Panc1 (cell line): ENCODE measurements at regions not wholly inside any gene's neighbourhood (a gene's known extent, or its start where the extent isn't known, plus 50 kb on each side); places are given as distances from the start of the nearest gene placed in this dataset.

Source experiments
- ATAC-seq: fragments of 200-7000 bp; cut with Tn5 transposase; 2 replicates; pipeline ENCODE4 v1.9.1; 2020; ENCODE audit warnings: mild to moderate bottlenecking, moderate library complexity
- BruUV-seq: library from RNA; stranded (reverse); fragments of 400-500 nt; replicated peaks from 2 replicates; lab custom pipeline; 2021; lab: Mats Ljungman, UMichigan
- CTCF ChIA-PET: fragments of 300-600 bp; sonication (Branson Sonifier 250); formaldehyde crosslinking; loops from one replicate; lab custom pipeline; 2022; ENCODE audit warnings: antibody characterized with exemption; lab: Charles Lee
- POLR2A ChIA-PET: fragments of 300-600 bp; sonication (Branson Sonifier 250); formaldehyde crosslinking; loops from one replicate; lab custom pipeline; 2022; ENCODE audit warnings: antibody characterized with exemption; lab: Charles Lee
- DNase-seq: peaks from one replicate; pipeline ENCODE4 v3.0.0-alpha.2; 2010; ENCODE audit warnings: low read depth, low spot score
- H3K27ac ChIP-seq: 2 replicates; pipeline ENCODE4 v1.5.1; 2011; ENCODE audit warnings: mild to moderate bottlenecking, low read length, inconsistent platforms
- H3K27me3 ChIP-seq: fragments of 200-500 bp; sonication (Bioruptor generic); 2 replicates; pipeline ENCODE4 v1.6.0; 2014; ENCODE audit warnings: low read length, inconsistent platforms; ENCODE audit not compliant: control insufficient read depth, insufficient read depth
- H3K36me3 ChIP-seq: fragments of 200-500 bp; sonication (Bioruptor generic); 2 replicates; pipeline ENCODE4 v1.5.1; 2014; ENCODE audit warnings: inconsistent platforms, mild to moderate bottlenecking, low read length, moderate library complexity; ENCODE audit not compliant: control insufficient read depth, insufficient read depth
- H3K4me1 ChIP-seq: 2 replicates; pipeline ENCODE4 v1.5.1; 2011; ENCODE audit warnings: inconsistent platforms, mild to moderate bottlenecking, low read length, moderate library complexity; ENCODE audit not compliant: control insufficient read depth, insufficient read depth
- H3K4me3 ChIP-seq, 2 experiments: 2 replicates each; pipeline ENCODE4 v1.5.1; 2011 to 2012; ENCODE audit warnings: low read depth in 2 of 2, low read length in 2 of 2, mild to moderate bottlenecking in 2 of 2, inconsistent platforms in 1 of 2, moderate library complexity in 1 of 2
- H3K9me3 ChIP-seq: fragments of 200-500 bp; sonication (Bioruptor generic); 2 replicates; pipeline ENCODE4 v1.5.1; 2014; ENCODE audit warnings: low read depth, mild to moderate bottlenecking, inconsistent platforms, low read length, moderate library complexity; ENCODE audit not compliant: control insufficient read depth, insufficient read depth
- POLR2AphosphoS5 ChIP-seq: IDR thresholded peaks from 2 replicates; pipeline ENCODE4 v1.6.1; 2012; ENCODE audit warnings: mild to moderate bottlenecking, low read depth, low read length, moderate library complexity
- SIN3A ChIP-seq: IDR thresholded peaks from 2 replicates; pipeline ENCODE4 v1.6.1; 2012; ENCODE audit warnings: low read depth, mild to moderate bottlenecking, low read length, moderate library complexity, borderline replicate concordance; ENCODE audit not compliant: insufficient read depth
- TCF7L2 ChIP-seq: IDR thresholded peaks from 2 replicates; pipeline ENCODE4 v1.6.1; 2011; ENCODE audit warnings: mild to moderate bottlenecking, low read depth, low read length, inconsistent platforms
- in situ Hi-C: cut with HindIII; loops from 2 replicates; pipeline ENCODE4 v1.10.0; 2016; ENCODE audit warnings: low sequenced_read_pairs, low pct_unique_long_range_greater_than_20kb
- intact Hi-C: fragments of 100-400 bp; cut with micrococcal nuclease; formaldehyde crosslinking; loops from one replicate; pipeline ENCODE4 v1.10.0; 2022; ENCODE audit not compliant: unreplicated experiment
- TF ChIP-seq, protein P1 (sequence below): fragments of 450-650 bp; IDR thresholded peaks from 2 replicates; pipeline ENCODE4 v1.5.1; 2017; ENCODE audit warnings: mild to moderate bottlenecking
- TF ChIP-seq, protein P2 (sequence below), 2 experiments: IDR thresholded peaks; 2 replicates each; pipeline ENCODE4 v1.6.1; 2011 to 2012; ENCODE audit warnings: low read depth in 2 of 2, control low read depth in 1 of 2, low read length in 1 of 2, mild to moderate bottlenecking in 1 of 2, moderate library complexity in 1 of 2; ENCODE audit not compliant: insufficient read depth in 1 of 2

DNA sequence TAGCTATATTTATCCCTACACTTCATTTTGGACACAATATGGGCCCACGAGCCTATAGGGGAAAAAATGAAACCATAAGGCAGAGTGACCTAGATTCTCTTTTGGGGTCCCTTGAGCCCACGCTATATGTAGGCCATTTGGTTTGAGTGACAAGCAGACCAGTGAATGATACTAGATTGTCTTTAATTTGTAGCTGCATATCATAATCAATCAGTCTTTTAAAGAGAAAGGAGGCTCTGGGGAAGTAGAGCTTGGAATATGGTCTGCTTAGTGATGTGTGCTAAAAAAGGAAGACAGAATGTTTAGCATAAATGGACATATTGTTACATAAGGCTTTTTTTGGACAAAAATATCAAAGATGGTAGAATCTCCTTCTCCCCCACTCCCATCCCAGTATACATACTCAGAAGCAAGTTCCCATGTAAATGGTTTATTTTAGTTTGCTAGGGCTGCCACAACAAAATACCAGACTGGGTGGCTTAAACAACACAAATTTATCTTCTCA is 140.8 kb downstream of the CAPZA3 start:
- in situ Hi-C loops = no loop called here

DNA sequence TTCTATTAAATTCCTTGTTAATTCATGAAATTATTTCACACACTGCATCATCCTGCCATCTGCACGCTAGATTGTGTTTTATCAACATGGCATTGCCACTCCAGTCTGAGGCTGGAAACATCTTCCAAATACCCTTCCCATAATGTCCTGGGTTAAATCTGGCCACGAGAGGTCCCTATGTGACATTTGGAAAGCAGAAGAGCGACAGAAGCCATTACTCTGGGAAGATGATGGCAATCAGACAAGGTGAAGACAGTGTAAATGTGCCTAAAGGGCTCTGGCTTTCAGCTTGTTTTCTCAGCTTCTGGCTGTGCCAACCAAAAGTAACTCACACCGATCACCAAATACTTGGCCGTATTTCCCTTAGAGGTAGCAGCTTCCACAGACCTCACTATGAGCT is 144.8 kb downstream of the CAPZA3 start:
- ATAC-seq (no peak), DNase-seq (no peak)
- H3K4me1 ChIP-seq = no peaks in the 10 kb centered on the region
- no peaks in the 10 kb centered on the region for H3K36me3 ChIP-seq
- no peak for TF ChIP-seq POLR2AphosphoS5
- TF ChIP-seq, protein P1, sequence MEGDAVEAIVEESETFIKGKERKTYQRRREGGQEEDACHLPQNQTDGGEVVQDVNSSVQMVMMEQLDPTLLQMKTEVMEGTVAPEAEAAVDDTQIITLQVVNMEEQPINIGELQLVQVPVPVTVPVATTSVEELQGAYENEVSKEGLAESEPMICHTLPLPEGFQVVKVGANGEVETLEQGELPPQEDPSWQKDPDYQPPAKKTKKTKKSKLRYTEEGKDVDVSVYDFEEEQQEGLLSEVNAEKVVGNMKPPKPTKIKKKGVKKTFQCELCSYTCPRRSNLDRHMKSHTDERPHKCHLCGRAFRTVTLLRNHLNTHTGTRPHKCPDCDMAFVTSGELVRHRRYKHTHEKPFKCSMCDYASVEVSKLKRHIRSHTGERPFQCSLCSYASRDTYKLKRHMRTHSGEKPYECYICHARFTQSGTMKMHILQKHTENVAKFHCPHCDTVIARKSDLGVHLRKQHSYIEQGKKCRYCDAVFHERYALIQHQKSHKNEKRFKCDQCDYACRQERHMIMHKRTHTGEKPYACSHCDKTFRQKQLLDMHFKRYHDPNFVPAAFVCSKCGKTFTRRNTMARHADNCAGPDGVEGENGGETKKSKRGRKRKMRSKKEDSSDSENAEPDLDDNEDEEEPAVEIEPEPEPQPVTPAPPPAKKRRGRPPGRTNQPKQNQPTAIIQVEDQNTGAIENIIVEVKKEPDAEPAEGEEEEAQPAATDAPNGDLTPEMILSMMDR = no peak
- TF ChIP-seq TCF7L2 = no peak
- TF ChIP-seq SIN3A = no peak
- TF ChIP-seq, protein P2, sequence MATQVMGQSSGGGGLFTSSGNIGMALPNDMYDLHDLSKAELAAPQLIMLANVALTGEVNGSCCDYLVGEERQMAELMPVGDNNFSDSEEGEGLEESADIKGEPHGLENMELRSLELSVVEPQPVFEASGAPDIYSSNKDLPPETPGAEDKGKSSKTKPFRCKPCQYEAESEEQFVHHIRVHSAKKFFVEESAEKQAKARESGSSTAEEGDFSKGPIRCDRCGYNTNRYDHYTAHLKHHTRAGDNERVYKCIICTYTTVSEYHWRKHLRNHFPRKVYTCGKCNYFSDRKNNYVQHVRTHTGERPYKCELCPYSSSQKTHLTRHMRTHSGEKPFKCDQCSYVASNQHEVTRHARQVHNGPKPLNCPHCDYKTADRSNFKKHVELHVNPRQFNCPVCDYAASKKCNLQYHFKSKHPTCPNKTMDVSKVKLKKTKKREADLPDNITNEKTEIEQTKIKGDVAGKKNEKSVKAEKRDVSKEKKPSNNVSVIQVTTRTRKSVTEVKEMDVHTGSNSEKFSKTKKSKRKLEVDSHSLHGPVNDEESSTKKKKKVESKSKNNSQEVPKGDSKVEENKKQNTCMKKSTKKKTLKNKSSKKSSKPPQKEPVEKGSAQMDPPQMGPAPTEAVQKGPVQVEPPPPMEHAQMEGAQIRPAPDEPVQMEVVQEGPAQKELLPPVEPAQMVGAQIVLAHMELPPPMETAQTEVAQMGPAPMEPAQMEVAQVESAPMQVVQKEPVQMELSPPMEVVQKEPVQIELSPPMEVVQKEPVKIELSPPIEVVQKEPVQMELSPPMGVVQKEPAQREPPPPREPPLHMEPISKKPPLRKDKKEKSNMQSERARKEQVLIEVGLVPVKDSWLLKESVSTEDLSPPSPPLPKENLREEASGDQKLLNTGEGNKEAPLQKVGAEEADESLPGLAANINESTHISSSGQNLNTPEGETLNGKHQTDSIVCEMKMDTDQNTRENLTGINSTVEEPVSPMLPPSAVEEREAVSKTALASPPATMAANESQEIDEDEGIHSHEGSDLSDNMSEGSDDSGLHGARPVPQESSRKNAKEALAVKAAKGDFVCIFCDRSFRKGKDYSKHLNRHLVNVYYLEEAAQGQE (IDR thresholded peaks at IDR 0.05; ENCODE audit: insufficient read depth in 1 of 2, low read depth in 2 of 2, low read length in 1 of 2) = no peak
- ChIA-PET CTCF (no interaction called here), POLR2A (no interaction called here)
- in situ Hi-C loops (no loop called here), intact Hi-C loops (no loop called here)
- H3K9me3 ChIP-seq = no peaks in the 10 kb centered on the region
- no peak overlapping the region for H3K27ac ChIP-seq
- BruUV-seq = no TSS peak
- no peaks in the 10 kb centered on the region for H3K27me3 ChIP-seq
- no peak overlapping the region for H3K4me3 ChIP-seq

More for the DNA sequence above, 140.8 kb downstream of the CAPZA3 start:
- no TSS peak for BruUV-seq
- Histone ChIP-seq H3K9me3 (no peaks in the 10 kb centered on the region), H3K27me3 (no peaks in the 10 kb centered on the region), H3K4me1 (no peaks in the 10 kb centered on the region), H3K4me3 (no peak overlapping the region), H3K27ac (no peak overlapping the region), H3K36me3 (no peaks in the 10 kb centered on the region)
- intact Hi-C loops = no loop called here
- CTCF ChIA-PET = interaction anchor here (0.6 kb wide), 1 partner anchor 61 kb away, joined by 8 read pairs; no protein-coding TSS in a partner anchor
- POLR2A ChIA-PET = no interaction called here
- no peak for DNase-seq
- TF ChIP-seq POLR2AphosphoS5 (no peak), TCF7L2 (no peak), SIN3A (no peak)
- TF ChIP-seq, protein P2 (IDR thresholded peaks at IDR 0.05; ENCODE audit: insufficient read depth in 1 of 2, low read depth in 2 of 2, low read length in 1 of 2) = no peak
- TF ChIP-seq, protein P1 = no peak
- ATAC-seq = no peak
